CD4-positive, alpha-beta T cell treated with Interleukin-21 for 1 hour (primary cell): ENCODE measurements at regions not wholly inside any gene's neighbourhood (a gene's known extent, or its start where the extent isn't known, plus 50 kb on each side); places are given as distances from the start of the nearest gene placed in this dataset.

Experiments
- DNase-seq: peaks from one replicate; pipeline ENCODE4 v3.0.0-alpha.2; 2020

- no peak for DNase-seq
These were observed 117.9 kb upstream of the ID2 start for GRCh38 chr2:8563814-8564474.

- DNase-seq: no peak
These were observed 117.4 kb upstream of the ID2 start for GRCh38 chr2:8564475-8564874.

GRCh38 chr2:8565399-8566154, 116.3 kb upstream of the ID2 start:
- DNase-seq: no peak

- no peak for DNase-seq
These were observed 115.6 kb upstream of the ID2 start for GRCh38 chr2:8566155-8566670.

- no peak for DNase-seq
These were observed 114.9 kb upstream of the ID2 start for GRCh38 chr2:8566774-8567468.

GRCh38 chr2:8567469-8568260, 114.2 kb upstream of the ID2 start:
- DNase-seq: no peak

- no peak for DNase-seq
These were observed 113.1 kb upstream of the ID2 start for GRCh38 chr2:8568543-8569302.

GRCh38 chr2:8569332-8569930, 112.4 kb upstream of the ID2 start:
- DNase-seq: no peak

- DNase-seq: no peak
These were observed 111.2 kb upstream of the ID2 start for GRCh38 chr2:8570637-8571036.

- DNase-seq: no peak
These were observed 110.5 kb upstream of the ID2 start for GRCh38 chr2:8571301-8571791.

GRCh38 chr2:8571792-8572499, 109.9 kb upstream of the ID2 start:
- DNase-seq: no peak

- no peak for DNase-seq
These were observed 109.1 kb upstream of the ID2 start for GRCh38 chr2:8572712-8573233.

- no peak for DNase-seq
These were observed 108.5 kb upstream of the ID2 start for GRCh38 chr2:8573234-8573941.

- DNase-seq: no peak
These were observed 108.0 kb upstream of the ID2 start for GRCh38 chr2:8573942-8574195.

- DNase-seq: no peak
These were observed 107.4 kb upstream of the ID2 start for GRCh38 chr2:8574196-8575037.

- DNase-seq: peak; percentile 56
These were observed 106.6 kb upstream of the ID2 start for GRCh38 chr2:8575038-8575833.

- DNase-seq: no peak
These were observed 105.9 kb upstream of the ID2 start for GRCh38 chr2:8575834-8576423.
